Fibroblast of the conjunctiva (primary cell): ENCODE measurements at regions not wholly inside any gene's neighbourhood (a gene's known extent, or its start where the extent isn't known, plus 50 kb on each side); places are given as distances from the start of the nearest gene placed in this dataset.

ENCODE experiments used
- DNase-seq: peaks from one replicate; pipeline ENCODE4 v3.0.0-alpha.2; 2010; ENCODE audit warnings: low read depth

- DNase-seq, result no peak
Measured at GRCh38 chr3:105923140-105923539, 54.3 kb upstream of the CBLB start.

- DNase-seq, result no peak
Measured at GRCh38 chr3:105927741-105928140, 58.9 kb upstream of the CBLB start.

- no peak for DNase-seq
Measured at GRCh38 chr3:105930733-105931132, 61.9 kb upstream of the CBLB start.

GRCh38 chr3:105931500-105931899, 62.7 kb upstream of the CBLB start:
- no peak for DNase-seq

- DNase-seq, result no peak
Measured at GRCh38 chr3:105933871-105934270, 65.1 kb upstream of the CBLB start.

- peak; percentile 51 for DNase-seq
Measured at GRCh38 chr3:105938101-105938500, 69.3 kb upstream of the CBLB start.

- no peak for DNase-seq
Measured at GRCh38 chr3:105938806-105939205, 70.0 kb upstream of the CBLB start.

GRCh38 chr3:105944276-105944675, 75.5 kb upstream of the CBLB start:
- DNase-seq, result no peak

- no peak for DNase-seq
Measured at GRCh38 chr3:105944721-105945120, 75.9 kb upstream of the CBLB start.

GRCh38 chr3:105948101-105948500, 79.3 kb upstream of the CBLB start:
- no peak for DNase-seq

- DNase-seq, result no peak
Measured at GRCh38 chr3:105950881-105951600, 82.2 kb upstream of the CBLB start.

GRCh38 chr3:105953831-105954230, 85.0 kb upstream of the CBLB start:
- DNase-seq, result no peak

GRCh38 chr3:105956306-105956705, 87.5 kb upstream of the CBLB start:
- DNase-seq, result no peak

- no peak for DNase-seq
Measured at GRCh38 chr3:105957722-105958121, 88.9 kb upstream of the CBLB start.

- DNase-seq, result no peak
Measured at GRCh38 chr3:105958237-105959000, 89.6 kb upstream of the CBLB start.

- DNase-seq, result no peak
Measured at GRCh38 chr3:105959851-105960250, 91.0 kb upstream of the CBLB start.

GRCh38 chr3:105960381-105960780, 91.6 kb upstream of the CBLB start:
- DNase-seq, result no peak

- DNase-seq, result no peak
Measured at GRCh38 chr3:105963161-105963560, 94.3 kb upstream of the CBLB start.

GRCh38 chr3:105965384-105965783, 96.6 kb upstream of the CBLB start:
- peak; percentile 38 for DNase-seq

GRCh38 chr3:105967117-105967516, 98.3 kb upstream of the CBLB start:
- DNase-seq, result no peak

- peak; percentile 92 for DNase-seq
Measured at GRCh38 chr3:105970283-105970682, 101.5 kb upstream of the CBLB start.

GRCh38 chr3:105972069-105972468, 103.3 kb upstream of the CBLB start:
- DNase-seq, result no peak

- no peak for DNase-seq
Measured at GRCh38 chr3:105974381-105974780, 105.6 kb upstream of the CBLB start.

GRCh38 chr3:105976196-105976595, 107.4 kb upstream of the CBLB start:
- peak; percentile 18 for DNase-seq
